GM21576 (cell line): ENCODE measurements at regions not wholly inside any gene's neighbourhood (a gene's known extent, or its start where the extent isn't known, plus 50 kb on each side); places are given as distances from the start of the nearest gene placed in this dataset.
"Not testable (repeated sequence)": the region's sequence is repeated elsewhere in the genome, so short reads cannot be mapped to it uniquely, and the experiment has no call there.

Source experiments
- ATAC-seq: cut with Tn5 transposase; IDR thresholded peaks from one replicate; pipeline ENCODE4 v1.9.1; 2021; ENCODE audit warnings: mild to moderate bottlenecking, moderate library complexity; ENCODE audit not compliant: unreplicated experiment

DNA sequence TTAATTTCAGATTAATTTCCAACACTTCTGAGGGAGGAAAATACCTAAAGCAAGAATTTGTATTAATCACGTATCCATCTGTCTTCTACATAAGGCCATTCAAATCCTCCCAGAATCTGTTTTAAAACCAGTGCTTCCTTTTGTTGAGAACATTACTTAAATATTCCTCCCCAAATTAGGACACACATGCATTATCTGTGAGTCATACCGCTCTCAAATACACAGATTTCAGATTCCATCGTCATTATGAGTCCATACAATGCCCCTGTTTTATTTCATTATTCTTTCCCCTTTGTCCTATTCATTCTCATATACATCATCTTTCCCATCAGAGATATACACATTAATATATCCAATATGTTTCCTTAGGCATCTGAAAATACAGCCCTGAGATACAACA is 57.3 kb upstream of the PRSS12 start:
- ATAC-seq = no peak

DNA sequence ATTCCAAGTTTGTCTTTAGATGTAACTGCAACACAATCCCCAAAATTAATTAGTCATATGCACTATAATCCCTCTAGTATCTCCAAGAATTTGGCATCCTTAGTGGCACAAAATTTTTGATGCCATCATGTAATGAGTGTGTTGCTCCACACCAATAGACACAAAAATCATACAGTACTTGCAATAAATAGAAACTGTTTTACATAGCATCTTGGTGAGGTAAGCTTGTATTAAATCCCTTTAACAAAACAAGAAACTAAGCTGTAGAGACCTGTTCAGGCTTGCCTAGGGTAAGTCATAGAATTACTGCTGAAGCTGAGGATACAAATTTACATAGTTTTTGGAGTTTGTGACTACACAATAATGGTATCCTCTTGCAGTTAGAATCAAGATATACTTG is 64.5 kb upstream of the PRSS12 start:
- ATAC-seq = no peak

DNA sequence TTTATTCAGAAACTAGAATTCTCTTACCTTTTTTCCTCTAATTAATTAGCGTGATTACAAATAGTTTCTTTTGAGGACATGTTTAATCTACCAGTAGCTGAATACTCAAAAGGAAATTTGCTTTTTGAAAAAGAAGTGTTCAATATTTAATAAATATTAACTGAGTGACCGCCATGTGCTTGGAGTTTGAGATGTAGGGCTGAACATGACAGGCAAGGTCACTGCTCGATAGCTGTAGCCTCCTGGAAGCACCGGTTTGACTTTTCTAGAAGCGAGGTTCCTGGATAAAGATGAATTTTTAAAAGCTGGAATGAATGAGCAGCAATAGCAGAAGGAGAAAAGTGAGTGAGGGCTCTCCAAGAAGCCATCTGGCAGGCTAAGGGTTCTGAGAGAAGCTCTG is 65.0 kb upstream of the PRSS12 start:
- ATAC-seq = not testable (repeated sequence)

DNA sequence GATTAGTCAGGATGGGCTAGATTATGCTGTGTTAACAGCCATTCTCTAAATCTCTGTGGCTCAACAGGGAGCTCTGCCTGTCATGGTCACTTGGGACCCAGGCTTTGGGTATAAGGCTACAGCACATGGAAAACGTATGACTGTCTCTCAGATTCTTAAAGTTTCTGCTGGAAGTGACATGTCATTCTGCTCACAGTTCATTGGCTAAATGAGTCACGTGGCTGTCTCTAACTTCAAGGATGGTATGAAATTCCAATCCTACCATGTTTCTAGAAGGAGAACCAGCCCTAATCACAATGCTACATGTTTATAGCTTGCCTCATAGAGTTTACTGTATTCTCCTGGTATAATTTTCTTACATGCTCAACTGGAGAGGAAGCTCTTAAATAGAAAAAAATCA is 65.6 kb upstream of the PRSS12 start:
- not testable (repeated sequence) for ATAC-seq

DNA sequence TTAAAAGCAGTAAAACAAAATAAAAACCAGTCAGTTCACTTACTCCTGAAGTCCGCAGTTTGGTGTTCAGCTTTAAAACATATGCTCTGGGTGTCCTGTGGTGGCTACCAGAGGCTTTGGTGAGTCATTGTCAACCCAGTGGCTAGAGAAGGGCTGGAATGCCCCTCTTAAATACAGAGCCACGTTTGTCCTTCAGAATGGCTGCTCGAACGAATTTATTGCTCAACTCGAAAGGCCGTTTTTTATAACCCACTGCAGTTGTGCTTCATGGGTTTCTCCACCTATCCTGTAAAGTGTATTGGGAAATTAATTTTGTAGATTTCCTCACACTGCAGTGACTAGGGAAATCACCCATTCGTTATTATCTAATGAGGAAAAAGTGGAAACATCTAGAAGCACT is 66.8 kb upstream of the PRSS12 start:
- not testable (repeated sequence) for ATAC-seq

DNA sequence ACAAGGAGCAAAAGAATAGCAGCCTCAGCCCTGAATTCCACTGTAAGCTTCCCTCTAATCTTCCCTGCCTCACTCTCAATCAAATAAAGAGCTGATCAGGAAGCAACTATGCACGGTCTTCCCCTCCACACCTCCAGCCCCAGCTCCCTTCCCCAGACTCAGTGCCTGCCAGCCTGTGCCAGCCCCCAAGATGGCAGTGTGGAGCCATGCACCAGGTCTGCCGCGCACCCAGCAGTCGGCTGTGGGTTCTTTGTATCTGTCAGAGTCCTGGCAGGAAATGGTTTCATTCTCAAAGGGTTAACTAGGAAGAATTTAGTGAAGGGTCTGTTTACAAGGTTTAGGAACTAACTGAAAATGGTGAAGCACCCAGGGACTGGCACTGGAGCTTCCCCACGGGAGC is 71.3 kb upstream of the PRSS12 start:
- not testable (repeated sequence) for ATAC-seq

DNA sequence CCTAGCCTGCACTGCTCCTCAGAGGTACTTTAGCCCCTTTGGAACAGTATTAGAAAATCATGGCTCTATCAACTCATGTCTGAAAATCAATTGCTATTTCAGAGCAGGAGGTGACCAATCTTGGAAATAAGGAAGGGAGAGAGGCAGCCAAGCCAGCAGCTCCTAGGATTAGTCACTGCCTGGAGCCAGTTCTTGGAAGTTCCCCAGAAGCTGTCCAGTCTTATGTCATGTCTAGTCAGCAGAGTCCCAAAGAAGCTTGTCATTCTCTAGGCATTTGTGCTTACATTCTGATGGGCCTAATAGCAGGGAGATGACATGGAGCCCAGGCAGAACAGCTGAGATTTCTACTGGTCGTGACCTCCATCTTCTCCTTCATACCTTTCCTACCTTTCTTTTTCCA is 76.1 kb upstream of the PRSS12 start:
- ATAC-seq = not testable (repeated sequence)

DNA sequence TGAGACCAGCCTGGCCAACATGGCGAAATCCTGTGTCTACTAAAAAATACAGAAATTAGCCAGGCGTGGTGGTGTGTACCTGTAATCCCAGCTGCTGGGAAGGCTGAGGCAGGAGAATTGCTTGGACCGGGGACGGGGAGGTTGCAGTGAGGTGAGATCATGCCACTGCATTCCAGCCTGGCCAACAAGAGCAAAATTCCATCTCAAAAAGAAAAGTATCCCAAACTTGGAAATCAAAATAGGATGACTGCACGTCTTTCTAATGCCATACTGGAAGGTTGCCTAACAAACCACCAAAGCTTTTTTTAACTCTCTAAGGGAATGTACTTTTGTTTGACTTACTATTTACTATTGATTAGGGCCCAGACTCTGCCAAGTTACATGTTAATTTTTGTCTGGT is 79.6 kb upstream of the PRSS12 start:
- ATAC-seq = not testable (repeated sequence)

DNA sequence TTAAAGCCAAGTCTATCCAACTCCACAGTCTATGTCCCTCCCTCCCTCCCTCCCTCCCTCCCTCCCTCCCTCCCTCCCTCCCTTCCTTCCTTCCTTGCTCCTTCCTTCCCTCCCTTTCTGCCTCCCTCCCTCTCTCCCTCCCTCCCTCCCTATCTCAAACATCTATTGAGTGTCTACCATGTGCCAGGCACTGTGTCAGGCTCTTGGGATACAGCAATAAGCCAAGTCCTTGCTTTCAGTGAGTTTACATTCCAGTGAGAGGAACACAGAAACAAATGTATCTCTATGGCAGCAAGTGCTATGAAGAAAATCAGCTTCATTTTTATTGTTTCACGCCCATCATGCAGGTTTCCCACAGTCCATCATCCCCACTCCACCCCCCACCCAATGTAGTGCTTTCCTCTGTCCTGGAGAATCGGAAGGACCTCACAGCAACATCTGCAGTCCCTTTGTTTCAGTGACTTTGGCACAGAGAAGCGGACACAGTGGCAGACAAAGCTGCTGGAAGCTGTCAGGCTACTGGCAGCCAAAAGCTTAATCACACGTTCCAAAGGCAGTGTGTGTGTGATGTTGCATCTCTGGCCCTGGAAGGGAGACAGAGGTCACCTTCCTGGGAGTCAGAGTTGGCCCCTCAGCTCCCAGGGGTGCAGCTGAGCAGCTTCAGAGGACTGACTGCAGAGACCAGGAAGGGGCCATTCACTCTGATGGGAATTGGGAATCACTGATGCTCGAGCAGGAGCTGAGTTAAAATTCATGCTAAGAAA is 81.0 kb upstream of the PRSS12 start:
- not testable (repeated sequence) for ATAC-seq

DNA sequence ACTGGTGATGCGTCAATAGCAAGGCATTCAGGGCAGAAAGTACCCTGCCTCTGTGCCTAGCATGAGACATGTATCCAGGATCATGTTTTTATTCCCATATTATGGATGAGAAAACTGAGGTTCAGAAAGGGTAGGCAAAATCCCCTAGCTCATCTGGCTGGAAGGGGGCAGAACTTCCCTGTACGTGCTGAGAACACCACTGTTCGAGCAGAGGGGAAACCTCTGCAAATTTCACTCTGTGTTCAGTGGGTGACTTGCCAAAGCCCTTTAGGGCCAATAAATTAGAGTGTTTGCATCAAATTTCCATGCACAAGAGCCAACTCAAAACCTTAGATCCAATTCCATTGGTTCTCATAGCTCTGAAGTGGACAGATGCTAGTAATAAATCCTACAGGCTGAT is 82.6 kb upstream of the PRSS12 start:
- not testable (repeated sequence) for ATAC-seq

DNA sequence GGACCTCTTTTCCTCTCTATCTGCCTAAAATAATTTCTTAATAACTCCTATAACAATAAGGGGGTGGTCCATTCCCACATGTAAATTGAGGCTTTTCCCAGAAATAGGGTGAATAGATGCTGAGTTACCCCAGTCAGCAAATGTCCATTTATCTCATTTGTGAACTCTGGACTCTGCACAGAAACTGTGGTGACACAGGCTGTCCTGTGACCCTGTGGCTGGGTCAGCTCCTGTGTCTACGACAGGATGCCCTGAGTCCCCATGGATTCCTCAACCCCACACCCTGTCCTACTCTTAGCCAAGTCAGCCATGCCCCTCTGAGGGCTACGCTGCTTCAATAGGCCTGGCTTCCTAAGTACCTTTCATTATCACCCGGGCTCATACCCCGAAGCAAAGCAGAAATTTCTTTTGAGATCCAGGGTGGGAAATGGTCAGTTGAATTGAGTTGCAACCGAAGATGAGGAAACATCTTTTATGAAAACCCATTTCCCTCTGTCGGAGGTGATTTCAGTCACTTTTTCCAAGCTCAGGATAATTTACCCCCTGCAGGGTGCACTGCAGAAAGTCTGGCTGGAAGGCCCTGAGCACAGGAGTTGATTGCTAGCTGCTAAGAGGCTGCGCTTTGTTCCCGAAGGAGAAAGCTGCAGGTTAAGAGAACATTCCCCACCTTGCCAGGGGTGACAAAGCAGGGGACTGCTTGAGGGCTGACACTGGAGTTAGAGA is 89.5 kb upstream of the PRSS12 start:
- not testable (repeated sequence) for ATAC-seq

DNA sequence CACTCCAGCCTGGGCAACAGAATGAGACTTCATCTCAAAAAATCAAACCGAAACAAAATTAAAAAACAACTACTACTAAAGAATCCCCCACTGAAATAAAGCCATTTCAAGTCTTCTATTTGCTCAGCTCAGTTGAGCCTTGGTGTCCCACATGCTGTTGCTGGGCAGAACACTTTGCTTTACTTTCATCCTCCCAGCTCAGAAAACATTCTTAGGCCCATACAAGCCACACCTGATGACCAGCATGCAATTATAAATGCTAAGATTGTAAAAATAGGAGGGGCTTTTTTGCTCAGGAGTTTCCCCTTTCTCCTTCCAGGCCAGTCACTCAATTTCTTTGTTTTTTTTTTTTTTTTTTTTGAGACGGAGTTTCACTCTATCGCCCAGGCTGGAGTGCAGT is 94.6 kb upstream of the PRSS12 start:
- not testable (repeated sequence) for ATAC-seq

DNA sequence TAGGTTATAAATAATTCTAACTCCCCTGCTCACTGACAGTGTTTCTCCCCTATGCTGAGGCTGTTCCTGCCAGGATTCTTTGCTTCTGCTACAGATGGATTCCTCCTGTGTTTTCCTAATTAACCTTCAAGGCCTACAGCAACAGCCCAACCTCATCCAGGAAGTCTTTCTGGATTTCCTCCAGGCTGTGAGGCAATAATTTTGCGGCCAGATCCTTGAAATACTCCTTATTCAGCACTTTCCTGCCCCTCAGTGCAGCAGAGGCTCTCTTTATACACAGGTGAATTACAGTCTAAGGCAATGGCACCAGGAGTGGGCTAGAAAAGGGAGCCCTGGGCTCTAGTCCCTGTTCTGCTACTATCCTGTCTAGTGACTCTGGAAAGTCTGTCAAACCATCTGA is 102.1 kb upstream of the PRSS12 start:
- ATAC-seq = not testable (repeated sequence)

DNA sequence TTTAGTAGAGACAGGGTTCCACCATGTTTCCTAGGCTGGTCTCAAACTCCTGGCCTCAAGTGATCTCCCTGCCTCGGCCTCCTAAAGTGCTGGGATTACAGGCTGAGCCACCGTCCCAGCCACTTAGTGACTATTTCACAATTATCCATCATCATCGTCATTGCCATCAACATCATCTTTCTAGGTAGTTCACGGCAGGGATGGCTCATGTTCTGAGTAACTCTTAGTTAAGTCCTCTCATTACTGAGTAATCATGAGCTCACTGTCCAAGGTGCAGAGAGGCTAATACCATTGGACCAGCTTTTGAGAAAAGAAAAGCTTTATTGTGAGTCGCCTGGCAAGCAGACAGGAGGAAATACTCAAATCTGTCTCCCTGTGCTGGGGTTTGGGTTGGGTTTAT is 108.6 kb upstream of the PRSS12 start:
- ATAC-seq = not testable (repeated sequence)

DNA sequence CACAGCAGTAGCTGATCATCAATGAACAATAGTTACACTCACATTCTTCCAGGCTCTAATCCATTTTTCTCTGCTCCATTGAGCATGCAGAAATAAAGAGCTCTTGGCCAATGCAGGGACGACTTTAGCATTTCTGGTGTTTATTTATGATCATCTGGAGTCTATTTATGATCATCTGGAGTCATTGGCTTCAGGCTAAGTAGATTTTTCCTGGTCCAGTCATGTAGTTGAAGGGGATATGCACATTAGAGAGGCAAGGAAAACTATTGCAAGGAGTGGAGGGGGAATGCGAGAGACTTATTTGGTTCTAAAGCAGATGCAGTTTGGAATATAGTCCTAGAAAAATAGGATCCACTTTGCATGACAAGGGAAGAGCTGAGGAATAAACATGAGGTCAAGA is 113.0 kb upstream of the PRSS12 start:
- not testable (repeated sequence) for ATAC-seq

DNA sequence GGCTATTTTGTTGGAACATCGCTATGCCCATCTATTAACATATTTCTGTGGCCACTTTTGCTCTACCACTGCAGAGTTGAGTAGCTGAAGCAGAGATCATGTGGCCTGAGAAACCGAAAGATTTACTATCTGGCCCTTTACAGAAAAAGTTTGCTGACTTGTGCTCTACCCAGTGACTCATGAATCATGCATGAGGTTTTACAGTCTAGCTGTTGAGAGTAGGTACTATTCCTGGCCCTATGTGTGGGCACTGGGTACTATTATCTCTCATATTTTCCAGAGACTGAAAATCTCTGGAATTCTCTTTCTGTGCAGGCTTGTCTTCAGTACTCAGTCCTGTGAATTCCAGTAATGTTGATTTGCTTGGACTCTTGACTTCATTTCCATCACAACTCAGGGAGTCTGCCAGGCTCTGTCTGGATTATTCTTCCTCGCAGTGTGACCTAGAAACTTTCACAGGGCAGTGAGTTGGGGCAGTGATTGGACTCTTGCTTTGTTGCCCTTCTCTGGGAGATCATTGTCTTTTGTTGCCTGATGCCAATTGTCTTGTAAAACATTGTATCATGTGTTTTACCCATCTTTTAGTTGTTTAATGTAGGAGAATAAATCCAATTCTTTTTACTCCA is 121.3 kb upstream of the PRSS12 start:
- ATAC-seq = not testable (repeated sequence)

DNA sequence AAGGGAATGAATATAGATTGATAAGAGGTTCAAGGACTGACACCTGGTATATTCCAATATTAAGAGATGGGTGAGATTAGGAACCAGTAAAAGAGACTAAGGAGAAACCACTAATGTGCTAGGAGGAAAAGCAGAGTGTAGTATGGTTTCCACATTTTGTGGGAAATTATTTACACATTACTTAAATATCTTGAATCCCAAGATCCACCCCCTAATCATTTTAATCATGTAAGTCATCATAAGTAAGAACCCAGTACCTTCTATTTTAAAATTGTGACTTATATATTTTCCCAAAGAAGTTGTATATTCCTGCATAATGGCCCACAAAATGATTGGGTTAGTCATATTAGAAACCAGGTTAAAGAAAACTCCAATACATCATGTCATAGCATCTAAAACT is 122.0 kb upstream of the PRSS12 start:
- not testable (repeated sequence) for ATAC-seq

DNA sequence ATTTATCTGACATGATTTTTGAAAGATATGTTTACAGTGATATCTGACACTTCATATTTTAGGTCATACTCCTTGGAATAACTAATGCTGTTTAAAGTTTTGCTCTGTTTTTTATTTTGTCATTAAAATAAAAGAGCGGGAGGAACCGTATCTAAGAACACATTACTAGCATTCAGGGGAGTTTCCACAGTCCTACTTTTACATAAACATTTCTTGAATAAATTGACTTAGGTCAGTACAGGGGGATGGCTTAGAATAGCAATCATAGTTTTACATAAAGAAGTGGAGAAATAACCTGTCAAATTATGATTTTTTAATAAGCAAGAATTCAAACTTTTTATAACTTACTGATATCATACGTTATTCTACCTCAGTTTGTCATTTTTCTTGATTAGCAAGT is 123.1 kb upstream of the PRSS12 start:
- ATAC-seq = not testable (repeated sequence)

DNA sequence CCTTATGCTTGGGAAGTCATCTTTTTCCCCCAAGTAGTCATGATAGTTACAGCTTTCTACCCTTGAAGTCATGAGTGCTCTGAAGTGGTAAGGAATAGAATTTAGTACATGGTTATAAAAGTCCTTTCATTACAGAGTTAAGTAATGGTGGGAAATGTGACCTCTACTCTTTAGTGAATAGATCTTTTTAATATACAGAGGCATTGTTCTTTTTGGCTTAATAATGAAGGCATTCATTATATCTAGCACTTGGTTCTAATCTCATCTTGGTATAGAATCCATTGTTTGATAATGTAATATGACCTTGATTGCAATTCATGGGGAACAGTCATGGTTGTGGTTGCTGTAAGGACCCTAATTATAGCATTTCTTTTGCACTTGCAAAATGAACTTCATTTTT is 125.0 kb upstream of the PRSS12 start:
- not testable (repeated sequence) for ATAC-seq

DNA sequence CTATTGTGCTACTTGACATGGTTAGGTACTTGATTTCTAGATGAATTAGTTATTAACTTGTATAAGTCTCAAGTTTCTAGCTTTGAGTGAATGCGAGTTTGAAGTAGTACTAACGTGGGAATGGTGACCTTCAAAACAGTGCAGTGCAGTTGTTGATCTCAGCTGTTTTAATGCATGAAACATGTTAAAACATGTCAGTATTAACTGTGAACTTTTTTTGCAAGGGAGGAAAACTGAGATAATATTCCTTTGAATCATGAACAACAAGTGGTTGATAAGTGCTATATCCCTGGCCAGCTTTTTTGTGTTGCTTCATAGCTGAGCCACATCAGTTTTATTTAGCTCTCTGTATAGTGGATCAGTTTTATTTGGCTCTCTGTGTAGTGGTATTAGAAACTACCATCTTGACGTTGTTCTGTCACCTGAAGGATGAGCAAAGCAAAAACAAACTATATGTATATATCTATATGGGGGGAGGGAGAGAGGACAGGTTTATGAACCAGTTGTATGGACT is 133.1 kb upstream of the PRSS12 start:
- ATAC-seq = not testable (repeated sequence)

DNA sequence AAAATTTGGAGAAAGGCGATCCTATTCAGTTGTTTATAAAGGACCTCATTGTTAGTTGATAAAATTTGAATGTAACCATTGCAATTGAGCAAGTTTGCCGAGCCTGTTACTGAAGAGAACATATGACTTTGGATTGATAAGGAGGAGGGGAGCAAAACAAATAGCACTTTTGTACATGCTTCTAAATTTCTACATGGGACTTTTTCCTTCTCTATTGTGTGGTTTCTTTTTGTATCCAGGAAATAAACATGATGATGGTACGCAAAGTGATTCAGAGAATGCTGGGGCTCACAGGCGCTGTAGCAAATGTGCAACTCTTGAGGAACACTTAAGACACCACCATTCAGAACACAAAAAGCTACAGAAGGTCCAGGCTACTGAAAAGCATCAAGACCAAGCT is 140.2 kb upstream of the PRSS12 start:
- not testable (repeated sequence) for ATAC-seq

DNA sequence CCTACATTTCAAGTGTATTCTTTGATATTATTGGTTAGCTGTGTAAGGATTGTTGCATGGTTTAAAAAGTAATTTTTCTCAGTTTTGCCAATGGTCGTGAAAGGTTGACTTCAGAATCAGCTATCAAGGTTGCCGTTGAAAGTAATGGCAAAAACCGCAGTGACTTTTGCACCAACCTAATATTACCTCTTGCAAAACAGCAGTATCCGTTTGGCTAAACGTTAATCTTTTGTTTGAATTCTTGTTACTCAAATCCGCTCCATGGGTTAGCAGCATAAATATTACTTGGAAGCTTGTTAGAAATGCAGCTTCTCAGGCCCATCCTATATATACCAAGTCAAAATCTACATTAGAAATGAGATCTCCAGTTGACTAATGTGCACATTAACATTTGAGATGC is 141.6 kb upstream of the PRSS12 start:
- not testable (repeated sequence) for ATAC-seq
